H1 (cell line): ENCODE measurements at regions not wholly inside any gene's neighbourhood (a gene's known extent, or its start where the extent isn't known, plus 50 kb on each side); places are given as distances from the start of the nearest gene placed in this dataset.

Source experiments
- POLR2A ChIP-seq, 2 experiments: IDR thresholded peaks; 1 replicate in 1 of 2; 2 replicates in 1 of 2; pipeline ENCODE4 v1.6.1; 2011; ENCODE audit warnings: low read depth in 2 of 2, low read length in 2 of 2, mild to moderate bottlenecking in 2 of 2; ENCODE audit errors: control extremely low read depth in 1 of 2
- TF ChIP-seq, protein P1 (sequence below): fragments of 300-600 bp; sonication (generic); IDR thresholded peaks from 2 replicates; pipeline ENCODE4 v1.7.1; 2012; ENCODE audit warnings: low read length, moderate library complexity, mild to moderate bottlenecking, inconsistent platforms; ENCODE audit not compliant: insufficient replicate concordance

GRCh38 chr20:53874104-53874503 is 196.3 kb downstream of the BCAS1 start (continued):
- TF ChIP-seq, protein P1, sequence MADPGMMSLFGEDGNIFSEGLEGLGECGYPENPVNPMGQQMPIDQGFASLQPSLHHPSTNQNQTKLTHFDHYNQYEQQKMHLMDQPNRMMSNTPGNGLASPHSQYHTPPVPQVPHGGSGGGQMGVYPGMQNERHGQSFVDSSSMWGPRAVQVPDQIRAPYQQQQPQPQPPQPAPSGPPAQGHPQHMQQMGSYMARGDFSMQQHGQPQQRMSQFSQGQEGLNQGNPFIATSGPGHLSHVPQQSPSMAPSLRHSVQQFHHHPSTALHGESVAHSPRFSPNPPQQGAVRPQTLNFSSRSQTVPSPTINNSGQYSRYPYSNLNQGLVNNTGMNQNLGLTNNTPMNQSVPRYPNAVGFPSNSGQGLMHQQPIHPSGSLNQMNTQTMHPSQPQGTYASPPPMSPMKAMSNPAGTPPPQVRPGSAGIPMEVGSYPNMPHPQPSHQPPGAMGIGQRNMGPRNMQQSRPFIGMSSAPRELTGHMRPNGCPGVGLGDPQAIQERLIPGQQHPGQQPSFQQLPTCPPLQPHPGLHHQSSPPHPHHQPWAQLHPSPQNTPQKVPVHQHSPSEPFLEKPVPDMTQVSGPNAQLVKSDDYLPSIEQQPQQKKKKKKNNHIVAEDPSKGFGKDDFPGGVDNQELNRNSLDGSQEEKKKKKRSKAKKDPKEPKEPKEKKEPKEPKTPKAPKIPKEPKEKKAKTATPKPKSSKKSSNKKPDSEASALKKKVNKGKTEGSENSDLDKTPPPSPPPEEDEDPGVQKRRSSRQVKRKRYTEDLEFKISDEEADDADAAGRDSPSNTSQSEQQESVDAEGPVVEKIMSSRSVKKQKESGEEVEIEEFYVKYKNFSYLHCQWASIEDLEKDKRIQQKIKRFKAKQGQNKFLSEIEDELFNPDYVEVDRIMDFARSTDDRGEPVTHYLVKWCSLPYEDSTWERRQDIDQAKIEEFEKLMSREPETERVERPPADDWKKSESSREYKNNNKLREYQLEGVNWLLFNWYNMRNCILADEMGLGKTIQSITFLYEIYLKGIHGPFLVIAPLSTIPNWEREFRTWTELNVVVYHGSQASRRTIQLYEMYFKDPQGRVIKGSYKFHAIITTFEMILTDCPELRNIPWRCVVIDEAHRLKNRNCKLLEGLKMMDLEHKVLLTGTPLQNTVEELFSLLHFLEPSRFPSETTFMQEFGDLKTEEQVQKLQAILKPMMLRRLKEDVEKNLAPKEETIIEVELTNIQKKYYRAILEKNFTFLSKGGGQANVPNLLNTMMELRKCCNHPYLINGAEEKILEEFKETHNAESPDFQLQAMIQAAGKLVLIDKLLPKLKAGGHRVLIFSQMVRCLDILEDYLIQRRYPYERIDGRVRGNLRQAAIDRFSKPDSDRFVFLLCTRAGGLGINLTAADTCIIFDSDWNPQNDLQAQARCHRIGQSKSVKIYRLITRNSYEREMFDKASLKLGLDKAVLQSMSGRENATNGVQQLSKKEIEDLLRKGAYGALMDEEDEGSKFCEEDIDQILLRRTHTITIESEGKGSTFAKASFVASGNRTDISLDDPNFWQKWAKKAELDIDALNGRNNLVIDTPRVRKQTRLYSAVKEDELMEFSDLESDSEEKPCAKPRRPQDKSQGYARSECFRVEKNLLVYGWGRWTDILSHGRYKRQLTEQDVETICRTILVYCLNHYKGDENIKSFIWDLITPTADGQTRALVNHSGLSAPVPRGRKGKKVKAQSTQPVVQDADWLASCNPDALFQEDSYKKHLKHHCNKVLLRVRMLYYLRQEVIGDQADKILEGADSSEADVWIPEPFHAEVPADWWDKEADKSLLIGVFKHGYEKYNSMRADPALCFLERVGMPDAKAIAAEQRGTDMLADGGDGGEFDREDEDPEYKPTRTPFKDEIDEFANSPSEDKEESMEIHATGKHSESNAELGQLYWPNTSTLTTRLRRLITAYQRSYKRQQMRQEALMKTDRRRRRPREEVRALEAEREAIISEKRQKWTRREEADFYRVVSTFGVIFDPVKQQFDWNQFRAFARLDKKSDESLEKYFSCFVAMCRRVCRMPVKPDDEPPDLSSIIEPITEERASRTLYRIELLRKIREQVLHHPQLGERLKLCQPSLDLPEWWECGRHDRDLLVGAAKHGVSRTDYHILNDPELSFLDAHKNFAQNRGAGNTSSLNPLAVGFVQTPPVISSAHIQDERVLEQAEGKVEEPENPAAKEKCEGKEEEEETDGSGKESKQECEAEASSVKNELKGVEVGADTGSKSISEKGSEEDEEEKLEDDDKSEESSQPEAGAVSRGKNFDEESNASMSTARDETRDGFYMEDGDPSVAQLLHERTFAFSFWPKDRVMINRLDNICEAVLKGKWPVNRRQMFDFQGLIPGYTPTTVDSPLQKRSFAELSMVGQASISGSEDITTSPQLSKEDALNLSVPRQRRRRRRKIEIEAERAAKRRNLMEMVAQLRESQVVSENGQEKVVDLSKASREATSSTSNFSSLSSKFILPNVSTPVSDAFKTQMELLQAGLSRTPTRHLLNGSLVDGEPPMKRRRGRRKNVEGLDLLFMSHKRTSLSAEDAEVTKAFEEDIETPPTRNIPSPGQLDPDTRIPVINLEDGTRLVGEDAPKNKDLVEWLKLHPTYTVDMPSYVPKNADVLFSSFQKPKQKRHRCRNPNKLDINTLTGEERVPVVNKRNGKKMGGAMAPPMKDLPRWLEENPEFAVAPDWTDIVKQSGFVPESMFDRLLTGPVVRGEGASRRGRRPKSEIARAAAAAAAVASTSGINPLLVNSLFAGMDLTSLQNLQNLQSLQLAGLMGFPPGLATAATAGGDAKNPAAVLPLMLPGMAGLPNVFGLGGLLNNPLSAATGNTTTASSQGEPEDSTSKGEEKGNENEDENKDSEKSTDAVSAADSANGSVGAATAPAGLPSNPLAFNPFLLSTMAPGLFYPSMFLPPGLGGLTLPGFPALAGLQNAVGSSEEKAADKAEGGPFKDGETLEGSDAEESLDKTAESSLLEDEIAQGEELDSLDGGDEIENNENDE = no peak
- no peak for TF ChIP-seq POLR2A (IDR thresholded peaks at IDR 0.05; ENCODE audit: control extremely low read depth in 1 of 2, low read depth in 2 of 2, low read length in 2 of 2)
- TF ChIP-seq, all 59 proteins: peak for 0
